ENCODE measurements at regions not wholly inside any gene's neighbourhood (a gene's known extent, or its start where the extent isn't known, plus 50 kb on each side); places are given as distances from the start of the nearest gene placed in this dataset.

- TF ChIP-seq, protein P1, sequence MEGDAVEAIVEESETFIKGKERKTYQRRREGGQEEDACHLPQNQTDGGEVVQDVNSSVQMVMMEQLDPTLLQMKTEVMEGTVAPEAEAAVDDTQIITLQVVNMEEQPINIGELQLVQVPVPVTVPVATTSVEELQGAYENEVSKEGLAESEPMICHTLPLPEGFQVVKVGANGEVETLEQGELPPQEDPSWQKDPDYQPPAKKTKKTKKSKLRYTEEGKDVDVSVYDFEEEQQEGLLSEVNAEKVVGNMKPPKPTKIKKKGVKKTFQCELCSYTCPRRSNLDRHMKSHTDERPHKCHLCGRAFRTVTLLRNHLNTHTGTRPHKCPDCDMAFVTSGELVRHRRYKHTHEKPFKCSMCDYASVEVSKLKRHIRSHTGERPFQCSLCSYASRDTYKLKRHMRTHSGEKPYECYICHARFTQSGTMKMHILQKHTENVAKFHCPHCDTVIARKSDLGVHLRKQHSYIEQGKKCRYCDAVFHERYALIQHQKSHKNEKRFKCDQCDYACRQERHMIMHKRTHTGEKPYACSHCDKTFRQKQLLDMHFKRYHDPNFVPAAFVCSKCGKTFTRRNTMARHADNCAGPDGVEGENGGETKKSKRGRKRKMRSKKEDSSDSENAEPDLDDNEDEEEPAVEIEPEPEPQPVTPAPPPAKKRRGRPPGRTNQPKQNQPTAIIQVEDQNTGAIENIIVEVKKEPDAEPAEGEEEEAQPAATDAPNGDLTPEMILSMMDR (conservative IDR thresholded peaks at IDR 0.05; ENCODE audit: low read length), result no peak
- no peak for TF ChIP-seq EZH2phosphoT487 (IDR thresholded peaks at IDR 0.05; ENCODE audit: borderline replicate concordance, low read depth, low read length)
Measured at GRCh38 chr5:166286832-166287231, 2004.6 kb upstream of the WWC1 start.
